ENCODE measurements at regions not wholly inside any gene's neighbourhood (a gene's known extent, or its start where the extent isn't known, plus 50 kb on each side); places are given as distances from the start of the nearest gene placed in this dataset.
"Not testable (repeated sequence)": the region's sequence is repeated elsewhere in the genome, so short reads cannot be mapped to it uniquely, and the experiment has no call there.

GRCh38 chr17:52885882-52886281 lies 727.4 kb upstream of the CA10 start:
- no peak for DNase-seq (ENCODE audit: low read depth)

DNA sequence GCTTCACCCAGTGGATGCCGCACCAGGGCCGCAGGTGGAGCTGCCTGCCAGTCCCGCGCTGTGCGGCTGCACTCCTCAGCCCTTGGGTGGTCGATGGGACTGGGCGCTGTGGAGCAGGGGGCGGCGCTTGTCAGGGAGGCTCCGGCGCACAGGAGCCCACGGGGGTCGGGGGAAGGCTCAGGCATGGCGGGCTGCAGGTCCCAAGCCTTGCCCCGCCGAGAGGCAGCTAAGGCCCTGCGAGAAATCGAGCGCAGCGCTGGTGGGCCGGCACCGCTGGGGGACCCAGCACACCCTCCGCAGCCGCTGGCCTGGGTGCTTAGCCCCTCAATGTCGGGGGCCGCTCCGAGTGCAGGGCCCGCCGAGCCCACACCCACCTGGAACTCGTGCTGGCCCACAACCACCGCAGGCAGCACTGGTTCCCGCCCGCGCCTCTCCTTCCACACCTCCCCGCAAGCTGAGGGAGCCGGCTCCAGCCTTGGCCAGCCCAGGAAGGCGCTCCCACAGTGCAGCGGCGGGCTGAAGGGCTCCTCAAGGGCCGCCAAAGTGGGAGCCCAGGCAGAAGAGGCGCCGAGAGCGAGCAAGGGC lies 725.5 kb upstream of the CA10 start:
- not testable (repeated sequence) for DNase-seq (ENCODE audit: low read depth)

DNA sequence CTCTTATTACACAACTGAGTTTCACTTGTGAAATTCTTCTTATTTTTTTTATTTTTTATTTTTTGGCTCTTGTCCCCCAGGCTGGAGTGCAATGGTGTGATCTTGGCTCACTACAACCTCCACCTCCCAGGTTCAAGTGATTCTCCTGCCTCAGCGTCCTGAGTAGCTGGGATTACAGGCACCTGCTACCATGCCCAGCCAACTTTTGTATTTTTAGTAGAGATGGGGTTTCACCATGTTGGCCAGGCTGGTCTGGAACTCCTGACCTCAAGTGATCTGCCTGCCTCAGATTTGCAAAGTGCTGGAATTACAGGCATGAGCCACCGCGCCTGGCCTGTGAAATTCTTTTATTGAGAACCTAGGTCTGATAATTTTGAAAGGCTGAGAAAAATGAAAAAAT lies 688.3 kb upstream of the CA10 start:
- not testable (repeated sequence) for DNase-seq (ENCODE audit: low read depth)

- no peak for DNase-seq (ENCODE audit: low read depth)
These were observed 683.5 kb upstream of the CA10 start for GRCh38 chr17:52841971-52842370.

GRCh38 chr17:52837492-52837891 lies 679.0 kb upstream of the CA10 start:
- no peak for DNase-seq (ENCODE audit: low read depth)

GRCh38 chr17:52831536-52831935 lies 673.0 kb upstream of the CA10 start:
- DNase-seq (ENCODE audit: low read depth) = no peak

GRCh38 chr17:52828621-52829020 lies 670.1 kb upstream of the CA10 start:
- DNase-seq (ENCODE audit: low read depth) = no peak

DNA sequence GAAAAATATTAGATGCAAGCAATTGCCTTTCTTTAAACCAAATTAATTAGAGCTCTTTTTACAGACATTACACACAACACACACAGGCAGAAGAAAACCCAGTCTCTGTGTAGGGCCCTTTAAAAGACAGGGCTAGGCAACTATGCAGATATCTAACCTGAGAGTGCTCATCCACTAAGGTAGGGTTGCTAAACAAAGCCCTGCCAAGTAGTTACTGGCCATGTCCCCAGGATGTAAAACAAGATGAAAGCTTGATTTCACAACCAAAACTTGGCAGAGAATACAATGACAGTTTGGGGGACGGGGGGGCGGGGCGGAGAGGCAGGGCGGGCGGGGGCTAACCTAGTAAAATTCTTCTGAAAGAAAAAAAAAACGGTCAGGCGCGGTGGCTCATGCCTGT lies 669.0 kb upstream of the CA10 start:
- no peak for DNase-seq (ENCODE audit: low read depth)

DNA sequence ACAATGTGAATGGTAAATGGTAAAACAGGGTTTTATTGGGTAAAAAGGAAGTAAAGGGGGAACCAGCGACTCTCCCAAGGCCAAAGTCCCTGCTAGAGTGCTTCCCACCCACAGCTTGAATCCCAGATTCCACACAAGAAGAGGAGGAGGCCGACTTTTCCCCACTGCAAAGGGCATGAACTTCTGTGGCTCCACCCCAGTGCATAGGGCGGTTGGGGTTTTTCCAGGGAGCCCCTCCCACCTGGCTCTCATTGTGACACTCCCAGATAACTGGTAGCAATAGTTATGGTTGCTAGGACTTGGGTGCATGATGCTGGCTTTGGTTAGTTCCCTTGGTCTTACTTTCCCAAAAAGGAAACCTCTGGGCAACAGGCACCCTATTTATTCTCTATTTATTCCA lies 666.0 kb upstream of the CA10 start:
- DNase-seq (ENCODE audit: low read depth) = no peak

DNA sequence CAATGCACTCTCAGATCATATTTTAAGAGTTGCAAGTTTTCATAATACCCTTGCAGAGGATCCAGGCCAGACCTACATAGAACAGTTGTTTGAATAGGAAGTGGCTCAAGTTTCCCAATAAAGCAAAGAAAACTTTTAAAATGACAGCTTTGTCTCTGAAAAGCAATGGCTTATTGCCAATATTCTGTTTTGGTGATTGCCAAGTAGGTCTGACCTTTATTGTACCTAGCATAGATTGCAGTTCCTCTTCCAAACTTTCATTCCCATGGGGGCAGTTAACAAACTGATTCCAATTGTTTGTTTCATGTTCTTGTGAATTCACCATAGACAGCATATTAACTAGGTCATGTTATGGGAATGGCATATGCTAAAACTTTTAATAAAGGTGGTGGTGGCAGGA lies 664.6 kb upstream of the CA10 start:
- no peak for DNase-seq (ENCODE audit: low read depth)

DNA sequence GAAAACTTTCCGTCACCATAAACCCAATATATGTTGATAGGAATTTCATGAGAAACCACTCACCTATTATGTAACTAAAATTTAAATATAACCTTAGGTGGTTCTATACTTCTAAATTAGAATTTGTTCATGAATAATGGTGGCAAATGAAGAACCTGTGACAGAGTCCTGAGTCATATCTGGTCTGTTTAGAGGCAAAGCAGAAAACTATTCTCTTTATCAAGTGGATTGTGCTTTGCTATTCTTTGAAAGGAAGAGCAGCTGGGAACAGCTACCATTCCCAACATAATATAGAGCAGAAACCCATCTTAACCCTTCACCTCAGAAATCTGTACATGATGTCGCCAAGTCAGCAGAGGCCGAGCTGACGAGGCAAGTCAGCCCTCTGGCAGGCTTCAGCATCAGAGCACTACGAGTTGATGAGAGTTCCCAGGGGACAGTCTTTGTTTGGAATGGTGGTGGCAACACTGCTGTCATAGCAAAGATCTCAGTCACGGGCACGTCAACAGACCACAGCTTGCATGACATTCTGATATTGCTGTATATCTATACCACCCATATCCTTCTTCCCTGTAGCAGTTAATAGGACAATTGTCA lies 631.9 kb upstream of the CA10 start:
- no peak for DNase-seq (ENCODE audit: low read depth)

DNA sequence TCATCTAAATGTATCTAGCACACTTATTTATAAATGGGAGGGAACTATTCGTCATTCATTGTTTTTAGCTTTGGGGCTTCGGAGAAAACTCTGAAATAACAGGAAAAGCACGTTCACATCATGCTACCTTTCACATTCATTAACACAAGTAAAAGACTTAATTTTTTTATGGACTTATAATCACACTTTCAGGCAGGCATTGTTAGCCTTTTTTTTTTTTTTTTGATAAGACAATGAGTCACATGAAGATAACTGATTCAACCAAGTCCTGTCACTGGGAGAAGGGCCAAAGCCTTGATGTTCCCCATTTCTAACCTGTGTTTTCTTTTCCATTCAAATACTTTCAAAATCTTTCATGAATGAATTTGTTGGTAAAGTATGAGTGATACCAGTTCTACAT lies 631.3 kb upstream of the CA10 start:
- DNase-seq (ENCODE audit: low read depth) = no peak

DNA sequence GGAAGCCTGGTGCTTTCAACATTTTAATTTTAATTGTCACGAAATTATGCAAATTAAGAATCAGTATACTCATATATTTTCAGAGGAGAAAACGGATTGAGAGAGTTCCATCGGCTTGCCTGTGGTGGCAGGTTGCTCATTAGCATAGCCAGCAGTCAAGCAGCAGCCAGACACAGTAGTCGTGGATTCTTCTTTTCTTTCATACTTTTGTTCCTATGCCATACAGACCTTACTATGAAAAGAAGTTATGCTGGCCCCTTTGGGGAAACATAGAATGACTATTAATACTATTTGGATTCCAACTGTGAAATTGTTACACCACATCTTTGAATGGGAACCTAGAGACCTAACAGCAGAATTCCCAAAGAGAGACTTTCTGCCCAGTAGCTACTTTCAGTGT lies 617.7 kb upstream of the CA10 start:
- DNase-seq (ENCODE audit: low read depth) = no peak

GRCh38 chr17:52762794-52763167 lies 604.3 kb upstream of the CA10 start:
- DNase-seq (ENCODE audit: low read depth) = no peak

GRCh38 chr17:52762147-52762793 lies 603.8 kb upstream of the CA10 start:
- DNase-seq (ENCODE audit: low read depth) = peak; percentile 0

DNA sequence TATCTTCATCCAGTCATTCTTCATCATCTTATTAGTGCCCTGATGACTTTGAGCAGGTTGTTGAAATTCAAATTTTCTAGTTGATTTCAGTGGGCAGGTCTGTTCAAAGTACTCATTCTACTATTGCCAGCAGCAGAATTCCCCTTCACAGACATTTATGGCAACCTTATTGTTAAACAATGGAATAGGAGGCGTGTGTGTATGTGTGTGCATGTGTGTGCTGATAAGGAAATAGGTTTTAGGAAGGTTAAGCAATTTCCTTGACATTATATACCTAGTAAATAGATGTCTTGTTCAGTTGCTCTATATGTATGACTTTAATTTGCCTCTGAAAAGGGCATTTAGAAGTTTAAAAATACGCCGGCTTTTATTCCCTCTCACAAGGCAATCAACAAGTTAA lies 601.4 kb upstream of the CA10 start:
- no peak for DNase-seq (ENCODE audit: low read depth)

DNA sequence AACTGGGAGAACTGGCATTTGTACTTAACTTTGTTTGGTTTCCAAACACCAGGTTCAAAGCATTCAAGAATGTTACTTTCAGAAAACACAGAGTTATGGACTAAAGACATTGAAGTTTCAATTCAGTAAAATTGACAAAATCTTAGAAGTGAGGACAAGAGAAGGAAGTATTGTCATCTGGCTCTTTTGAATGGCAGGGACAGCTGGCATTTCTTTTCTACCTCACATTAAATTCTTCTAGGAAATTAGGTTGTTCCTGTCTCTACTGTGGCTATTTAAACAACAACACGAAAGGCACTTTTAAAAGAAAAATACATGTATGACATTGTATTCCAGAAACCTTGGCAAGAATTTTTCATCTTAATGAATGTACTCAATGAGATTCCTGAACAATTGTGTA lies 600.0 kb upstream of the CA10 start:
- no peak for DNase-seq (ENCODE audit: low read depth)

DNA sequence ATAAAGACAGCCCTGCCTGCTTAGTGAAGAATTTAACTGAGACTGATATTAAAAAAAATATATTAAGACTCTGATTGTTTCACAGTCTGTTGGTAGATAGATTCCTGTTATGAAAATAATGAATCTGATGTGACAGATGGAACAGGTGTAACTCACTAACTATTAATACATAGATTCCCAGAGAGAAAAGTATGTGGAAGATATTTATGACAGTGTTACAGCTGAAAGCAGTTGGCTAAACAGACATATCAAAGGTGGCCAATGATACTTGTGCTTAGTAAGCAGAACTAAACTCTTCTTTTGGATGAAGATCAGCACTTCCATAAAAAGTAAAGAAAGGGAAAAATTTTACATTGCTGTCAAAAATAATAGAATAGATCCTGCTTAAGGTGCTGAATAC lies 598.2 kb upstream of the CA10 start:
- no peak for DNase-seq (ENCODE audit: low read depth)

DNA sequence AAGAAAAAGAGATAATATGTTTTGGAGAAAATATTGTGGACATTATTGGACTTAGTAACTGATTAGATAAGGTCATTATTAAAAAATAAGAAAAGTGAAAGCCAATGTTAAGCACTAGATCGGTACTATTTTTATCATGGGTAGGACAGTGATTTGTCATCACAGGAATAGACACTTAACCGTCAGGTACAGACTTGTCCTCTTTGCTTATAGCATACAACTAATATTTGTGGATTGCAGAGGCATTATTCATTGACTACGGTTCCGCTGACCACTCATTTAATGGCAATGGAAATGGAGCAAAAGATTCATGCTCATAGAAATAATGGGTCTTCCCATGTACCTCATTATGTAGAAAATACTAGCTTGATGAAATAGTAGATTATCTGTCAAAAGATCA lies 596.3 kb upstream of the CA10 start:
- DNase-seq (ENCODE audit: low read depth) = no peak

DNA sequence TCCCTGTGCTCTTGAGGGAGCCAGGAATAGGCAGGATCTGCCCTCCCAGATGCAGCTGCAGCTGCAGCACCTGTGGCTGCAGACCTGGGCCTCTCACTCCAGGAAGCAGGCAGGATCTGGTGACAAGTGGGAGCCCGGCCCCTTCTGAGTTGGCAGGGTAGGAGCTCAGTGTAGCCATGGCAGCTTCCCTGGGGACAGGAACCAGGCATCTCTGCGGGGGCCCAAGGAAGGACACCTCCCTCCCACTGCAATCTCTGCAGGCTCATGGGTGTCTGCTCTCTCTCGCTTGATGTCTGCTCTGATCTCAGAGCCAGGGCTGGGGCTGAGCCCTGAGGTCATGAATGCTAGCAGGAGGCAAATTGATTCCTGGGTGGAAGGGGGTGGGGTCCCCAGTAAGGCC lies 592.5 kb upstream of the CA10 start:
- DNase-seq (ENCODE audit: low read depth) = no peak

- DNase-seq (ENCODE audit: low read depth) = no peak
These were observed 585.7 kb upstream of the CA10 start for GRCh38 chr17:52744179-52744578.

- DNase-seq (ENCODE audit: low read depth) = no peak
These were observed 581.5 kb upstream of the CA10 start for GRCh38 chr17:52740006-52740405.

GRCh38 chr17:52738791-52739190 lies 580.3 kb upstream of the CA10 start:
- no peak for DNase-seq (ENCODE audit: low read depth)

- DNase-seq (ENCODE audit: low read depth) = no peak
These were observed 578.6 kb upstream of the CA10 start for GRCh38 chr17:52737071-52737470.

Data from fibroblast of gingiva (primary cell).